Tibial nerve (tissue), 4 donors: ENCODE measurements at regions not wholly inside any gene's neighbourhood (a gene's known extent, or its start where the extent isn't known, plus 50 kb on each side); places are given as distances from the start of the nearest gene placed in this dataset.
"Not testable (repeated sequence)": the region's sequence is repeated elsewhere in the genome, so short reads cannot be mapped to it uniquely, and the experiment has no call there.

Experiments
- DNase-seq, 2 donors: peaks; one replicate each; pipeline ENCODE4 v3.0.0-alpha.2; 2019; ENCODE audit warnings: low spot score in 2 of 2
- H3K27ac ChIP-seq, 4 donors: fragments of 200-600 bp; sonication (generic) in 3 of 4; one replicate each; pipeline ENCODE4 v1.5.1; 2017 to 2019; ENCODE audit warnings: mild to moderate bottlenecking in 1 of 4
- H3K27me3 ChIP-seq, 2 donors: fragments of 200-600 bp; sonication (generic) in 1 of 2; one replicate each; pipeline versions ENCODE4 v1.5.1 to v1.6.0; 2017 to 2019
- H3K36me3 ChIP-seq, 3 donors: fragments of 200-600 bp; sonication (generic); one replicate each; pipeline ENCODE4 v1.5.1; 2018 to 2019
- H3K4me1 ChIP-seq, 4 donors: fragments of 200-600 bp; sonication (generic) in 3 of 4; one replicate each; pipeline ENCODE4 v1.5.1; 2017 to 2019
- H3K4me3 ChIP-seq, 4 donors: fragments of 200-600 bp; sonication (generic) in 3 of 4; one replicate each; pipeline ENCODE4 v1.5.1; 2017 to 2019; ENCODE audit warnings: mild to moderate bottlenecking in 1 of 4, moderate library complexity in 1 of 4
- H3K9me3 ChIP-seq, 4 donors: fragments of 200-600 bp; sonication (generic) in 3 of 4; one replicate each; pipeline ENCODE4 v1.5.1; 2017 to 2019
- EP300 ChIP-seq, 2 donors: sonication (generic); formaldehyde crosslinking; IDR thresholded peaks; one replicate each; pipeline ENCODE4 v1.6.1; 2017; ENCODE audit warnings: antibody characterized with exemption in 2 of 2, mild to moderate bottlenecking in 1 of 2
- POLR2A ChIP-seq, 2 donors: fragments of 450-650 bp; IDR thresholded peaks; one replicate each; pipeline ENCODE4 v1.6.1; 2017; ENCODE audit warnings: antibody characterized with exemption in 2 of 2, mild to moderate bottlenecking in 2 of 2, moderate library complexity in 2 of 2
- WGBS, 2 donors: methylation state at CpG; one replicate each; pipeline ENCODE4 v1.1.5; 2018; 5-methylcytosine and 5-hydroxymethylcytosine counted together
- TF ChIP-seq, protein P1 (sequence below), 5 experiments: fragments of 200-600 bp in 3 of 5; fragments of 450-650 bp in 2 of 5; sonication (generic) in 3 of 5; IDR thresholded peaks; one replicate each; pipeline ENCODE4 v1.5.1; 2016 to 2019; ENCODE audit warnings: antibody characterized with exemption in 5 of 5, mild to moderate bottlenecking in 3 of 5, moderate library complexity in 2 of 5

DNA sequence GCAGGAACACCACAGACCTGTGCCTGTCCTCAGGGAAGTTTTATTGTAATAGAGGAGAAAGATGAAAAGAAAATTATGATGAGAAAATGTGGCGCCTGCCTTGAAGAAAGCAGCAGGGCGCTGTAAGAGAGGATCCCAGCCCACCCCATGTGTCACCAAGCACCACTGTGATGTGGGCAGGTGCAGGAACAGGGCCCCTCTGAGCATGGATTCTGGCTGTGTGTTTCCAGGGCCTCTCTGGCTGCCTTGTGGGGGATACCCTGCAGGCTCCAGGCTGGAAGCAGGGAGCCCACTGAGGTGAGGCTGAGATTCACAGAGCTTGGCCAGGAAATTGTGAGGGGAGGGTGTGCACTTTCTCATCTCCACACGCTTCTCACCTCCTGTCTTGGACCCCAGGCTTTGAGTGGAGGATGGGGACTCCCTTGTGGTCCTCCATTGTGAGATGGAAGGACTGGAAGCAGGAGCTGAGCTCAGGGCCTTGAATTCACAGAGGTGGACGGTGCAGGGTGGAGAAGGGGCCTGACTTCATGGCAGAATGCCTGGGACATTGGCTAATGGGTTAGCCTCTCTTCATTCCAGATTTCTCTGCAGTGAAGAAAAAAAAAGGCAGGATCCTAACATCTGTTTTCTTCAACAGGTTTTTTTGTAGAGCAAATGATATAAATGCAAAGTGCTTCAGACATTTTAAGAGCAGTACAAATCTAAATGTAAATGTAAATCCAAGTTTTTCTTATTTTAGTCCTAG lies 246.6 kb upstream of the B3GAT1 start:
- WGBS, 2 donors = 80 to 83% methylated on average over 4 of the region's 4 CpGs
- TF ChIP-seq EP300 (IDR thresholded peaks at IDR 0.05) (no peak), POLR2A (IDR thresholded peaks at IDR 0.05) (no peak)
- TF ChIP-seq, protein P1, sequence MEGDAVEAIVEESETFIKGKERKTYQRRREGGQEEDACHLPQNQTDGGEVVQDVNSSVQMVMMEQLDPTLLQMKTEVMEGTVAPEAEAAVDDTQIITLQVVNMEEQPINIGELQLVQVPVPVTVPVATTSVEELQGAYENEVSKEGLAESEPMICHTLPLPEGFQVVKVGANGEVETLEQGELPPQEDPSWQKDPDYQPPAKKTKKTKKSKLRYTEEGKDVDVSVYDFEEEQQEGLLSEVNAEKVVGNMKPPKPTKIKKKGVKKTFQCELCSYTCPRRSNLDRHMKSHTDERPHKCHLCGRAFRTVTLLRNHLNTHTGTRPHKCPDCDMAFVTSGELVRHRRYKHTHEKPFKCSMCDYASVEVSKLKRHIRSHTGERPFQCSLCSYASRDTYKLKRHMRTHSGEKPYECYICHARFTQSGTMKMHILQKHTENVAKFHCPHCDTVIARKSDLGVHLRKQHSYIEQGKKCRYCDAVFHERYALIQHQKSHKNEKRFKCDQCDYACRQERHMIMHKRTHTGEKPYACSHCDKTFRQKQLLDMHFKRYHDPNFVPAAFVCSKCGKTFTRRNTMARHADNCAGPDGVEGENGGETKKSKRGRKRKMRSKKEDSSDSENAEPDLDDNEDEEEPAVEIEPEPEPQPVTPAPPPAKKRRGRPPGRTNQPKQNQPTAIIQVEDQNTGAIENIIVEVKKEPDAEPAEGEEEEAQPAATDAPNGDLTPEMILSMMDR (IDR thresholded peaks at IDR 0.05) = no peak
- no peaks in the 10 kb centered on the region for H3K27me3 ChIP-seq
- DNase-seq = no peak
- H3K4me1 ChIP-seq = peaks cover 0 to 10% (median 0%) of the 10 kb centered on the region in 4 donors
- no peaks in the 10 kb centered on the region for H3K9me3 ChIP-seq
- no peak overlapping the region for H3K27ac ChIP-seq
- H3K4me3 ChIP-seq = no peak overlapping the region
- H3K36me3 ChIP-seq = no peaks in the 10 kb centered on the region

DNA sequence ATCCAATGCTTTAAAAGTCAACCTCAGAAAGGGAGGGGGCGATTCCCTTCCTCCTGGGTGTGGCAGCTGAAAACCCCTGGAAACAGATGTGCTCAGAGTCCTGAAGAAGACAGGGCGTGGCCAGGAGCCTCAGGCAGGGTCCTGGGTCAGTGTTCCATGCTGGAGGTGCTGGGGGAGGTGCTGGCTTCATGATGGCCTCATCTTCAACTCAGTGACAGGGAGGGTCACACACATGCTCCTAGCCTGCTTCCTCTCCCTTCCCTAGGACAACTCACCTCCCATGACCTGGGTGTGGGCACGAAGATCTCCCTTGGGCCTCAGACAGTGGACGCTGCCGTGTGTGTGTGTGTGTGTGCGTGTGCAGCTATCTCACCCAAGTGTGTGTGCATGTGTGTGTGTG lies 245.6 kb upstream of the B3GAT1 start:
- no peak for DNase-seq
- no peaks in the 10 kb centered on the region for H3K9me3 ChIP-seq
- peaks cover 0 to 10% (median 0%) of the 10 kb centered on the region in 4 donors for H3K4me1 ChIP-seq
- no peaks in the 10 kb centered on the region for H3K36me3 ChIP-seq
- no peaks in the 10 kb centered on the region for H3K27me3 ChIP-seq
- 62 to 77% methylated on average over 6 of the region's 6 CpGs for WGBS, 2 donors
- TF ChIP-seq POLR2A (IDR thresholded peaks at IDR 0.05) (no peak), EP300 (IDR thresholded peaks at IDR 0.05) (no peak)
- TF ChIP-seq, protein P1 (IDR thresholded peaks at IDR 0.05) = no peak
- H3K27ac ChIP-seq = no peak overlapping the region
- H3K4me3 ChIP-seq = no peak overlapping the region

DNA sequence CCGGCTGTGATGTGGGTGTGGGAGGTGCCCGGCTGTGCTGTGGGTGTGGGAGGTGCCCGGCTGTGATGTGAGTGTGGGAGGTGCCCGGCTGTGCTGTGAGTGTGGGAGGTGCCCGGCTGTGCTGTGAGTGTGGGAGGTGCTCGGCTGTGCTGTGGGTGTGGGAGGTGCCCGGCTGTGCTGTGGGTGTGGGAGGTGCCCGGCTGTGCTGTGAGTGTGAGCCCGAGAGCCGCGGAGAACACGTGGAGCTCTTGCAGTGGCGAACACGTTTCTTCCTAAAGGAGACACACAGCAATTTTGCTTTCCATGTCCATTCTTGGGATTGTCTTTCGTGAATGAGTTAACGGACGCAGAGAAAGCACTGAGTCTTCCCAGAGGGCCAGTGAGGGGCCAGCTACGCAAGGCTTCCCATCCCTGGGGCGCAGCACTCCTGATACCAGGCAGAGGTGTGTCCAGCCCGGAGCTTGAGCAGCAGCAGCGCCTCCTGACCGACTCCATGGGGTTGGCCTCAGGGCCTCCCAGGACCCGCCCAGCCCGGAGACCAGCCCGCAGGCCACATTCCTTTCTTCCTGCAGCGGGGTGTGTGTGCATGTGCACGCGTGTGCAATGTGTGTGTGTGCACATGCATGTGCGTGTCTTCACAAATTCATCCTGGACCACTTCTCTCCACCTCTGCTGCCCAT lies 245.0 kb upstream of the B3GAT1 start:
- Histone ChIP-seq H3K4me3 (no peak overlapping the region), H3K4me1 (peaks cover 0 to 10% (median 0%) of the 10 kb centered on the region in 4 donors), H3K27me3 (no peaks in the 10 kb centered on the region), H3K36me3 (no peaks in the 10 kb centered on the region), H3K27ac (no peak overlapping the region), H3K9me3 (no peaks in the 10 kb centered on the region)
- 58 to 59% methylated on average over 26 to 29 of the region's 29 CpGs for WGBS, 2 donors
- DNase-seq = no peak
- TF ChIP-seq EP300 (IDR thresholded peaks at IDR 0.05) (no peak), POLR2A (IDR thresholded peaks at IDR 0.05) (no peak)
- TF ChIP-seq, protein P1 (IDR thresholded peaks at IDR 0.05) = no peak

DNA sequence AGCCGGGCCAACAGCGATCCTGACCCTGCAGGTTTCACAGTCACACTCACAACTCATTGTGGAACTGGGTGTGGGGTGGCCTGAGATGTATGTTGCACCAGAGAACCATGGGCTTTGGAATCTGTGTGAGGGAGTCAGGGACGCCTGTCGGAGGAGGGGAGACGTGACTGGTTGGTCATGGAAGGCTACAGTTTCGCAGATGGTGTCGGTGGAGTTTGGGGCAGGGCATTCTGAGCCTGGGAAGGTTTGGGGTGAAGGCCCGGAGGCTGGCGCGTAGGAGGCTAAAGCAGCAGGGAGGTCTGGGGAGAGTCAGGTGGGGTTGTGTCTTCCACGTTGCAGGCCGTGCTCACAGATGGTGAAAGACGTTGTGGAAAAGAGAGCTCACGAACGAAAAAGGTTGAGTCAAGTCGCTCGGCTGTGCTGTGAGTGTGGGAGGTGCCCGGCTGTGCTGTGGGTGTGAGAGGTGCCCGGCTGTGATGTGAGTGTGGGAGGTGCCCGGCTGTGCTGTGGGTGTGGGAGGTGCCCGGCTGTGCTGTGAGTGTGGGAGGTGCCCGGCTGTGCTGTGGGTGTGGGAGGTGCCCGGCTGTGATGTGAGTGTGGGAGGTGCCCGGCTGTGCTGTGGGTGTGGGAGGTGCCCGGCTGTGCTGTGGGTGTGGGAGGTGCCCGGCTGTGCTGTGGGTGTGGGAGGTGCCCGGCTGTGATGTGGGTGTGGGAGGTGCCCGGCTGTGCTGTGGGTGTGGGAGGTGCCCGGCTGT lies 244.2 kb upstream of the B3GAT1 start:
- not testable (repeated sequence) for H3K9me3 ChIP-seq, H3K27me3 ChIP-seq, H3K27ac ChIP-seq, H3K36me3 ChIP-seq, H3K4me3 ChIP-seq, H3K4me1 ChIP-seq, DNase-seq
- WGBS, 2 donors = 72 to 90% methylated on average over 26 to 28 of the region's 29 CpGs

DNA sequence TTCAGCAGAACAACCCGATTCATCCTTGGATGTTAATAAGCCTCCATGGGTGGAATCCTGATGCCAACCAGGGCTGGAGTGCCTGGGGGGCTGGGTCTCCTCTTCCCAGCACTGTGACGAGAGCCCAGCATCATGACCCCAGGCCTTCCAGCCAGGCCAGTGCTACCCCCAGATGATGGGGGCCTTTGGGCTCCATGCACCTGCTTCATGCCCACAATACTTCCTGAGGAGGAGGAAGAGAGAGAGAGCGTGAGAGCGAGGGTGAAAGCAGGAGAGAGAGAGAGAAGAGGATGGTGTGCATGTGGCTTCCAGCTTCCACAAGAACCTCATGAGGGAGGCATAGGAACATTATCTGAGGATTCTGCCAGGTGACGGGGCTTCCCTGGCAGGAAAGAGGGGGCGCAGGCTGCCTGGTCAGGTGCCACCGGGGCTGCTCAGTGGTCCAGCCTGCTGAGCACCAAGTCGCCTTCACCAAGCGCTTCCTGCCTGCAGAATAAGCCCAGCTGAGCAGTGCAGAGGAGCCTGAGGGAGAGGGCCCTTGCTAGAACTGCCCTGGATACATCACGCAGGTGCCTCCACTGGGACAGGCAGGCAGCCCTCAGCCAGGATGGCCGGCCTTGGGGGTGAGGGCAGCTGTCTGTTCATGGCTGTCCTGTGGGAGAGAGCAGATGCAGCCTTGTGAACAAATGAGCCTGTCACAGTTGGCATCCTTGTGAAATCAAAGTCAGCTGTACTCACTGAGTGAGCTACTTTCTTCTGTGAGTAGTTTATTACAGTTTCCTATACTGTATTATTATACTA lies 243.3 kb upstream of the B3GAT1 start:
- no peak for TF ChIP-seq POLR2A (IDR thresholded peaks at IDR 0.05)
- TF ChIP-seq EP300 (IDR thresholded peaks at IDR 0.05) = no peak

More for the DNA sequence above, 243.3 kb upstream of the B3GAT1 start:
- H3K36me3 ChIP-seq = no peaks in the 10 kb centered on the region
- no peak for DNase-seq
- no peak overlapping the region for H3K4me3 ChIP-seq
- H3K27ac ChIP-seq = no peak overlapping the region
- H3K9me3 ChIP-seq = no peaks in the 10 kb centered on the region
- H3K4me1 ChIP-seq = peaks cover 0 to 10% (median 0%) of the 10 kb centered on the region in 4 donors
- WGBS, 2 donors = 82 to 85% methylated on average over 11 of the region's 11 CpGs
- no peaks in the 10 kb centered on the region for H3K27me3 ChIP-seq
